ENCODE measurements at regions not wholly inside any gene's neighbourhood (a gene's known extent, or its start where the extent isn't known, plus 50 kb on each side); places are given as distances from the start of the nearest gene placed in this dataset.
A peak's percentile ranks its signal among the peaks of the same experiment; 100 is the strongest.

DNA sequence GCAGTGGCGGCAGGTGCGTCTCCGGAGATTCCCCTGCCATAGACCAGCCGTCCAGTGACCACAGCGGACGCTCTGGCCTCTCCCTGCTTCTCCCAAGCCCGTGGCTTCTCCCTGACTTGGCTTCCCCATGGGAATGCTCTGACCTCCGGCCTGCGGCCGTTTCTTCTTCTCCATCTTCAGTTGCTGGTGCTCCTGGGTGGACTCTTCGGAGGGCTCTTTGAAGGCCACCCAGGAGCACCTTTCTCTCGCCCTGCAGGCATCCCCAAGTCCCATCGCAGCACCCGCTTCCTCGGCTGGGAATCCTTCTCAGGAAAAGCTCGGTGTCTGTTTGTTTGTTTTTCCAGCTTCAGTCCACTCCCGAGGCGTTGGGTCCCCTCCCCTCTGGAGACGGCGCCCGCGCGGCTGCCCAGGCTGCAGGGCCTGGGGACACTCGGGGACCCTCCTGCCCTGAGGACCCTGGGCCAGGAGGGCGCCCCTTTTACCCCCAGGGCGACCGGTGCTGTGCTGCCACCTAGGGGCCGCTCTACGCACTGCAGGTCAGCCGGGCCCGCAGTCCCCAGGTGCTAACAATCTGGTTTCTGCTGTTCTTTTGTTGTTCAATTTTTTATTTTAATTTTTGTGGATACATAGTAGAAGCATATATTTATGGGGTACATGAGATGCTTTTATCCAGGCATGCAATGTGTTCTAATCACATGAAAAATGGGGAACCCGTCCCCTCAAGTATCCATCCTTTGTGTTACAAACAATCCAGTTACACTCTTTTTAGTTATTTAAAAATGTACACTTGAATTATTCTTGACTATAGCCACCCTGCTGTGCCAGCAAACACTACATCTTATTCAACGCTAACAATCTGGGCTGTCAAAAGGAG lies 197.9 kb upstream of the ADAMTS16 start:
- no peak for DNase-seq (ENCODE audit: low spot score)
- BruUV-seq (replicated peaks): no TSS peak
- intact Hi-C loops (cut with micrococcal nuclease; ENCODE audit: unreplicated experiment): loop anchor here (5.0 kb wide), 1 partner anchor 75 kb away; no protein-coding TSS in a partner anchor
- H3K4me3 ChIP-seq (ENCODE audit: low read depth, low read length, poor library complexity, severe bottlenecking): no peak overlapping the region
- H3K36me3 ChIP-seq (ENCODE audit: insufficient read depth, low read length): no peaks in the 10 kb centered on the region
- no peak overlapping the region for H3K4me2 ChIP-seq (ENCODE audit: low read length)
- H3K27ac ChIP-seq (ENCODE audit: low read depth, low read length, poor library complexity, severe bottlenecking): no peak overlapping the region
- ChIA-PET POLR2A (no interaction called here), CTCF (ENCODE audit: unreplicated experiment) (no interaction called here)
- no peak for TF ChIP-seq EZH2phosphoT487 (IDR thresholded peaks at IDR 0.05; ENCODE audit: borderline replicate concordance, low read depth, low read length)
- TF ChIP-seq, protein P1, sequence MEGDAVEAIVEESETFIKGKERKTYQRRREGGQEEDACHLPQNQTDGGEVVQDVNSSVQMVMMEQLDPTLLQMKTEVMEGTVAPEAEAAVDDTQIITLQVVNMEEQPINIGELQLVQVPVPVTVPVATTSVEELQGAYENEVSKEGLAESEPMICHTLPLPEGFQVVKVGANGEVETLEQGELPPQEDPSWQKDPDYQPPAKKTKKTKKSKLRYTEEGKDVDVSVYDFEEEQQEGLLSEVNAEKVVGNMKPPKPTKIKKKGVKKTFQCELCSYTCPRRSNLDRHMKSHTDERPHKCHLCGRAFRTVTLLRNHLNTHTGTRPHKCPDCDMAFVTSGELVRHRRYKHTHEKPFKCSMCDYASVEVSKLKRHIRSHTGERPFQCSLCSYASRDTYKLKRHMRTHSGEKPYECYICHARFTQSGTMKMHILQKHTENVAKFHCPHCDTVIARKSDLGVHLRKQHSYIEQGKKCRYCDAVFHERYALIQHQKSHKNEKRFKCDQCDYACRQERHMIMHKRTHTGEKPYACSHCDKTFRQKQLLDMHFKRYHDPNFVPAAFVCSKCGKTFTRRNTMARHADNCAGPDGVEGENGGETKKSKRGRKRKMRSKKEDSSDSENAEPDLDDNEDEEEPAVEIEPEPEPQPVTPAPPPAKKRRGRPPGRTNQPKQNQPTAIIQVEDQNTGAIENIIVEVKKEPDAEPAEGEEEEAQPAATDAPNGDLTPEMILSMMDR (conservative IDR thresholded peaks at IDR 0.05; ENCODE audit: low read length): peak; percentile 94
- H2AFZ ChIP-seq (ENCODE audit: low read length): no peak overlapping the region
- H3K4me1 ChIP-seq (ENCODE audit: insufficient read depth, low read length, poor library complexity, severe bottlenecking): no peaks in the 10 kb centered on the region
- no peaks in the 10 kb centered on the region for H3K9me2 ChIP-seq (ENCODE audit: insufficient read depth, low read length)
- no peaks in the 10 kb centered on the region for H4K20me1 ChIP-seq (ENCODE audit: insufficient read depth, low read length)
- H3K79me2 ChIP-seq (ENCODE audit: insufficient read depth, low read depth, low read length): no peaks in the 10 kb centered on the region
- no peaks in the 10 kb centered on the region for H3K9me3 ChIP-seq (ENCODE audit: low read length)

DNA sequence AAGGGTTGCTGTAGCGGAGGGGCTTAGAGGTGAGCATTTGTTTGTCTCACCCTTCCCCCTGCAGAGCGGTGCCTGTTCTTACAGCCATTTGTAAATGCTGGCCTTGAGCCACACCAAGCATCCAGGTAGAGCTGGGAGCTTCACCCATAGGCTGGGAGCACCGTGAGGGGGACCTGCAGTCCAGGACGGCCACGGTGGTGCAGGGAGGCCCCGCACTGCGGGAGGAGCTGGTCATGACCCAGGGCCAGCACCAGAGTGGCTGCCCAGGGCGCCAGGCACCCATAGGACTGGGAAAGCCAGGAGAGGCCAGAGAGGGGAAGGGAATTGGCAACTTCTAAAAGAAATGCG lies 197.3 kb upstream of the ADAMTS16 start:
- Histone ChIP-seq H2AFZ (ENCODE audit: low read length) (no peak overlapping the region), H3K9me3 (ENCODE audit: low read length) (no peaks in the 10 kb centered on the region), H3K4me3 (ENCODE audit: low read depth, low read length, poor library complexity, severe bottlenecking) (no peak overlapping the region), H3K4me2 (ENCODE audit: low read length) (no peak overlapping the region), H3K27ac (ENCODE audit: low read depth, low read length, poor library complexity, severe bottlenecking) (no peak overlapping the region), H3K4me1 (ENCODE audit: insufficient read depth, low read length, poor library complexity, severe bottlenecking) (no peaks in the 10 kb centered on the region), H3K36me3 (ENCODE audit: insufficient read depth, low read length) (no peaks in the 10 kb centered on the region), H3K79me2 (ENCODE audit: insufficient read depth, low read depth, low read length) (no peaks in the 10 kb centered on the region), H3K9me2 (ENCODE audit: insufficient read depth, low read length) (no peaks in the 10 kb centered on the region), H4K20me1 (ENCODE audit: insufficient read depth, low read length) (no peaks in the 10 kb centered on the region)
- ChIA-PET POLR2A (no interaction called here), CTCF (ENCODE audit: unreplicated experiment) (no interaction called here)
- intact Hi-C loops (cut with micrococcal nuclease; ENCODE audit: unreplicated experiment): loop anchor here (5.0 kb wide), 1 partner anchor 76 kb away; no protein-coding TSS in a partner anchor
- DNase-seq (ENCODE audit: low spot score): no peak
- BruUV-seq (replicated peaks): no TSS peak
- TF ChIP-seq EZH2phosphoT487 (IDR thresholded peaks at IDR 0.05; ENCODE audit: borderline replicate concordance, low read depth, low read length): no peak
- TF ChIP-seq, protein P1 (conservative IDR thresholded peaks at IDR 0.05; ENCODE audit: low read length): no peak

DNA sequence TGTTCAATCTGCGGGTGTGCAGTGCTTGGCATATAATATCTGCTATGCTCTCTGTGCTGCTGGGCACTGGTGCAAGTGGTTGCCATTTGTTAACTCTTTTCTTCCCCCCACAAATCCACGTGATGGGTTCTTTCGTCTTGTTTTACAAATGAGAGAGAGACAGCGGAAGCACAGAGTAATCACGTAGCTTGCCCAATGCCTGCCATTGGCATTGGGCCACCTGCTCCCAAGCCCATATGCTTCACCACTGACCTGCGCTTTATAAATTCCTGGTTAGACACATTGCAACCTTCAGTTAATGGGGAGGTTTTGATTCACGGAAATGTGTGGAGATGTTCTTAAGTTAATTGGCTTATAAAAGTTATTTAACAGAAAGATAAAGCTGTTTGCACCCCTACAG lies 194.8 kb upstream of the ADAMTS16 start:
- POLR2A ChIA-PET: interaction anchor here (0.6 kb wide), 1 partner anchor 46 kb away, joined by 3 read pairs; no protein-coding TSS in a partner anchor
- Histone ChIP-seq H3K4me3 (ENCODE audit: low read depth, low read length, poor library complexity, severe bottlenecking) (no peak overlapping the region), H3K27ac (ENCODE audit: low read depth, low read length, poor library complexity, severe bottlenecking) (no peak overlapping the region), H3K79me2 (ENCODE audit: insufficient read depth, low read depth, low read length) (no peaks in the 10 kb centered on the region), H3K4me2 (ENCODE audit: low read length) (no peak overlapping the region), H2AFZ (ENCODE audit: low read length) (no peak overlapping the region), H3K9me2 (ENCODE audit: insufficient read depth, low read length) (no peaks in the 10 kb centered on the region), H3K36me3 (ENCODE audit: insufficient read depth, low read length) (no peaks in the 10 kb centered on the region), H3K9me3 (ENCODE audit: low read length) (no peaks in the 10 kb centered on the region), H3K4me1 (ENCODE audit: insufficient read depth, low read length, poor library complexity, severe bottlenecking) (no peaks in the 10 kb centered on the region), H4K20me1 (ENCODE audit: insufficient read depth, low read length) (no peaks in the 10 kb centered on the region)
- no peak for DNase-seq (ENCODE audit: low spot score)
- intact Hi-C loops (cut with micrococcal nuclease; ENCODE audit: unreplicated experiment): no loop called here
- CTCF ChIA-PET (ENCODE audit: unreplicated experiment): no interaction called here
- BruUV-seq (replicated peaks): no TSS peak
- TF ChIP-seq, protein P1 (conservative IDR thresholded peaks at IDR 0.05; ENCODE audit: low read length): no peak
- TF ChIP-seq EZH2phosphoT487 (IDR thresholded peaks at IDR 0.05; ENCODE audit: borderline replicate concordance, low read depth, low read length): no peak

Measured in OCI-LY7 (cell line).